ENCODE measurements at regions not wholly inside any gene's neighbourhood (a gene's known extent, or its start where the extent isn't known, plus 50 kb on each side); places are given as distances from the start of the nearest gene placed in this dataset.
"Not testable (repeated sequence)": the region's sequence is repeated elsewhere in the genome, so short reads cannot be mapped to it uniquely, and the experiment has no call there.

- DNase-seq, result no peak
Observed at GRCh38 chr5:82886911-82887310, 190.3 kb downstream of the TMEM167A start.

GRCh38 chr5:82885627-82886389 is 191.4 kb downstream of the TMEM167A start:
- DNase-seq, result no peak

GRCh38 chr5:82884821-82885471 is 192.2 kb downstream of the TMEM167A start:
- no peak for DNase-seq

- DNase-seq, result no peak
Observed at GRCh38 chr5:82882316-82882715, 194.9 kb downstream of the TMEM167A start.

GRCh38 chr5:82881571-82882174 is 195.5 kb downstream of the TMEM167A start:
- DNase-seq, result no peak

- no peak for DNase-seq
Observed at GRCh38 chr5:82879089-82879488, 198.1 kb downstream of the TMEM167A start.

- no peak for DNase-seq
Observed at GRCh38 chr5:82873452-82873851, 203.7 kb downstream of the TMEM167A start.

GRCh38 chr5:82872321-82873288 is 204.6 kb downstream of the TMEM167A start:
- not testable (repeated sequence) for DNase-seq

GRCh38 chr5:82865625-82866024 is 211.6 kb downstream of the TMEM167A start:
- no peak for DNase-seq

GRCh38 chr5:82863266-82863665 is 213.9 kb downstream of the TMEM167A start:
- no peak for DNase-seq

GRCh38 chr5:82862711-82863110 is 214.5 kb downstream of the TMEM167A start:
- no peak for DNase-seq

- no peak for DNase-seq
Observed at GRCh38 chr5:82862261-82862660, 214.9 kb downstream of the TMEM167A start.

- DNase-seq, result no peak
Observed at GRCh38 chr5:82861701-82862100, 215.5 kb downstream of the TMEM167A start.

GRCh38 chr5:82859451-82860140 is 217.6 kb downstream of the TMEM167A start:
- DNase-seq, result no peak

GRCh38 chr5:82858151-82859025 is 218.8 kb downstream of the TMEM167A start:
- no peak for DNase-seq

GRCh38 chr5:82855893-82856550 is 221.2 kb downstream of the TMEM167A start:
- DNase-seq, result no peak

- DNase-seq, result no peak
Observed at GRCh38 chr5:82854956-82855355, 222.2 kb downstream of the TMEM167A start.

GRCh38 chr5:82851471-82851870 is 225.7 kb downstream of the TMEM167A start:
- DNase-seq, result no peak

GRCh38 chr5:82850393-82850792 is 226.8 kb downstream of the TMEM167A start:
- no peak for DNase-seq

- DNase-seq, result no peak
Observed at GRCh38 chr5:82849885-82850284, 227.3 kb downstream of the TMEM167A start.

GRCh38 chr5:82847562-82847961 is 229.6 kb downstream of the TMEM167A start:
- DNase-seq, result no peak
